Neural cell (in vitro differentiated cells): ENCODE measurements at regions not wholly inside any gene's neighbourhood (a gene's known extent, or its start where the extent isn't known, plus 50 kb on each side); places are given as distances from the start of the nearest gene placed in this dataset.

Source experiments
- H2AFZ ChIP-seq: fragments of 200-600, 300-800 bp; sonication (generic), shearing (Covaris generic); 2 replicates; pipeline ENCODE4 v1.6.0; 2014; ENCODE audit warnings: low read depth, mild to moderate bottlenecking, antibody characterized with exemption, low read length, moderate library complexity
- H3F3A ChIP-seq: fragments of 200-600 bp; shearing (Covaris generic); 2 replicates; pipeline ENCODE4 v1.6.1; 2016; ENCODE audit warnings: mild to moderate bottlenecking, moderate library complexity, mixed read lengths, antibody characterized with exemption, low read length; ENCODE audit not compliant: insufficient read depth, poor library complexity, severe bottlenecking
- H3K27ac ChIP-seq: fragments of 200-600, 300-800 bp; sonication (generic), shearing (Covaris generic); 2 replicates; pipeline ENCODE4 v1.5.1; 2014; ENCODE audit warnings: mild to moderate bottlenecking, low read length, moderate library complexity
- H3K27me3 ChIP-seq: fragments of 300-800, 200-600 bp; sonication (generic), shearing (Covaris generic); 2 replicates; pipeline ENCODE4 v1.6.0; 2014; ENCODE audit warnings: mild to moderate bottlenecking, low read depth, low read length, moderate library complexity; ENCODE audit not compliant: insufficient read depth
- H3K36me3 ChIP-seq: fragments of 300-800, 200-600 bp; sonication (generic), shearing (Covaris generic); 2 replicates; pipeline ENCODE4 v1.5.1; 2014; ENCODE audit warnings: mild to moderate bottlenecking, antibody characterized with exemption, low read length, moderate library complexity; ENCODE audit not compliant: insufficient read depth
- H3K4me2 ChIP-seq: fragments of 300-800, 200-600 bp; sonication (generic), shearing (Covaris generic); 2 replicates; pipeline ENCODE4 v1.6.0; 2014; ENCODE audit warnings: mild to moderate bottlenecking, low read length
- H3K4me3 ChIP-seq: fragments of 300-800, 200-600 bp; sonication (generic), shearing (Covaris generic); 2 replicates; pipeline ENCODE4 v1.5.1; 2014; ENCODE audit warnings: mild to moderate bottlenecking, low read length, moderate library complexity
- H3K79me2 ChIP-seq: fragments of 200-600 bp; shearing (Covaris generic); replicated peaks from 2 replicates; pipeline ENCODE4 v1.6.0; 2014; ENCODE audit warnings: mild to moderate bottlenecking, low read length, moderate library complexity; ENCODE audit not compliant: insufficient read depth
- H3K9ac ChIP-seq: fragments of 300-800, 200-600 bp; sonication (generic), shearing (Covaris generic); 2 replicates; pipeline ENCODE4 v1.6.1; 2016; ENCODE audit warnings: mild to moderate bottlenecking, low read length, mixed read lengths
- H3K9me2 ChIP-seq: fragments of 200-600 bp; shearing (Covaris generic); 2 replicates; pipeline ENCODE4 v1.6.1; 2016; ENCODE audit warnings: mild to moderate bottlenecking, low read length, mixed read lengths; ENCODE audit not compliant: insufficient read depth
- H3K9me3 ChIP-seq: fragments of 200-600, 300-800 bp; sonication (generic), shearing (Covaris generic); 2 replicates; pipeline ENCODE4 v1.6.1; 2016; ENCODE audit warnings: mild to moderate bottlenecking, mixed run types, low read length, moderate library complexity, mixed read lengths
- H4K20me1 ChIP-seq: fragments of 200-600 bp; shearing (Covaris generic); 2 replicates; pipeline ENCODE4 v1.6.1; 2016; ENCODE audit warnings: mild to moderate bottlenecking, mixed run types; ENCODE audit not compliant: insufficient read depth
- CTCF ChIP-seq: fragments of 450-650 bp; IDR thresholded peaks from 2 replicates; pipeline ENCODE4 v1.5.1; 2014; ENCODE audit warnings: antibody characterized with exemption, mild to moderate bottlenecking, moderate library complexity; ENCODE audit not compliant: poor library complexity, severe bottlenecking
- EP300 ChIP-seq: fragments of 450-650 bp; conservative IDR thresholded peaks from 2 replicates; pipeline ENCODE4 v1.6.1; 2014; ENCODE audit warnings: antibody characterized with exemption, mild to moderate bottlenecking, moderate library complexity; ENCODE audit not compliant: poor library complexity, severe bottlenecking
- EZH2 ChIP-seq: fragments of 200-600, 300-800 bp; shearing (Covaris generic), sonication (generic); IDR thresholded peaks from 2 replicates; pipeline ENCODE4 v1.6.1; 2014; ENCODE audit warnings: antibody characterized with exemption, low read length, borderline replicate concordance, mild to moderate bottlenecking; ENCODE audit not compliant: insufficient read depth, poor library complexity, severe bottlenecking
- MXI1 ChIP-seq: fragments of 450-650 bp; conservative IDR thresholded peaks from 2 replicates; pipeline ENCODE4 v1.6.1; 2014; ENCODE audit warnings: antibody characterized with exemption, mild to moderate bottlenecking; ENCODE audit not compliant: poor library complexity, severe bottlenecking
- POLR2AphosphoS5 ChIP-seq: IDR thresholded peaks from 2 replicates; pipeline ENCODE4 v1.6.1; 2012
- RAD21 ChIP-seq: fragments of 450-650 bp; conservative IDR thresholded peaks from 2 replicates; pipeline ENCODE4 v1.6.1; 2014; ENCODE audit warnings: antibody characterized with exemption, mild to moderate bottlenecking, moderate library complexity
- REST ChIP-seq: IDR thresholded peaks from 2 replicates; pipeline ENCODE4 v1.6.1; 2012; ENCODE audit warnings: borderline replicate concordance
- SMC3 ChIP-seq: fragments of 450-650 bp; conservative IDR thresholded peaks from 2 replicates; pipeline ENCODE4 v1.6.1; 2014; ENCODE audit warnings: antibody characterized with exemption, mild to moderate bottlenecking, moderate library complexity; ENCODE audit not compliant: poor library complexity

GRCh38 chr20:60559462-60559861 lies 601.2 kb downstream of the CDH26 start:
- H3K9me2 ChIP-seq = no peaks in the 10 kb centered on the region
- H3K9ac ChIP-seq = no peak overlapping the region
- no peak overlapping the region for H3K4me2 ChIP-seq
- H4K20me1 ChIP-seq = no peaks in the 10 kb centered on the region
- H3K79me2 ChIP-seq = no peaks in the 10 kb centered on the region
- no peak overlapping the region for H3K4me3 ChIP-seq
- no peak overlapping the region for H2AFZ ChIP-seq
- no peaks in the 10 kb centered on the region for H3K36me3 ChIP-seq
- no peak overlapping the region for H3K27ac ChIP-seq
- TF ChIP-seq REST = no peak
- TF ChIP-seq RAD21 = no peak
- TF ChIP-seq POLR2AphosphoS5 = no peak
- no peak for TF ChIP-seq EZH2
- TF ChIP-seq EP300 = peak; percentile 53
- TF ChIP-seq MXI1 = no peak
- no peak for TF ChIP-seq CTCF
- no peaks in the 10 kb centered on the region for H3K27me3 ChIP-seq
- H3K9me3 ChIP-seq = no peaks in the 10 kb centered on the region
- H3F3A ChIP-seq = no peaks in the 10 kb centered on the region

- TF ChIP-seq EP300 (no peak), SMC3 (no peak), POLR2AphosphoS5 (no peak), MXI1 (no peak), REST (no peak), RAD21 (no peak), EZH2 (no peak)
- Histone ChIP-seq H3K4me3 (no peak overlapping the region), H3K9me2 (no peaks in the 10 kb centered on the region), H3K79me2 (no peaks in the 10 kb centered on the region), H3K27ac (no peak overlapping the region), H4K20me1 (no peaks in the 10 kb centered on the region), H3K27me3 (no peaks in the 10 kb centered on the region), H3F3A (no peaks in the 10 kb centered on the region), H3K36me3 (no peaks in the 10 kb centered on the region), H3K9me3 (no peaks in the 10 kb centered on the region), H3K9ac (no peak overlapping the region), H3K4me2 (no peak overlapping the region), H2AFZ (no peak overlapping the region)
Measured at GRCh38 chr20:60561052-60561451, 602.8 kb downstream of the CDH26 start.
